Mesenchymal stem cell (in vitro differentiated cells and primary cell): ENCODE measurements at regions not wholly inside any gene's neighbourhood (a gene's known extent, or its start where the extent isn't known, plus 50 kb on each side); places are given as distances from the start of the nearest gene placed in this dataset.

ENCODE experiments used
- DNase-seq: peaks from one replicate; pipeline ENCODE4 v3.0.0-alpha.2; 2013
- H2AFZ ChIP-seq: one replicate; pipeline ENCODE4 v1.6.1; 2013; ENCODE audit warnings: low read depth, mild to moderate bottlenecking, control low read depth, inconsistent platforms, low read length, moderate library complexity
- H2AK5ac ChIP-seq: 2 replicates; pipeline ENCODE4 v1.6.1; 2013; ENCODE audit warnings: low read length, moderate library complexity, mild to moderate bottlenecking, inconsistent platforms; ENCODE audit not compliant: severe bottlenecking
- H2BK120ac ChIP-seq: one replicate; pipeline ENCODE4 v1.6.1; 2013; ENCODE audit warnings: low read depth, mild to moderate bottlenecking, inconsistent platforms, low read length, moderate library complexity
- H2BK12ac ChIP-seq, 2 experiments: one replicate each; pipeline ENCODE4 v1.6.1; 2013; ENCODE audit warnings: inconsistent platforms in 2 of 2, low read length in 2 of 2, mild to moderate bottlenecking in 2 of 2, moderate library complexity in 2 of 2, control low read depth in 1 of 2
- H2BK15ac ChIP-seq: one replicate; pipeline ENCODE4 v1.6.1; 2013; ENCODE audit warnings: mild to moderate bottlenecking, low read depth, inconsistent platforms; ENCODE audit not compliant: poor library complexity, severe bottlenecking
- H2BK5ac ChIP-seq: 2 replicates; pipeline ENCODE4 v1.6.1; 2013; ENCODE audit warnings: low read depth, mild to moderate bottlenecking, low read length, control low read depth, inconsistent platforms; ENCODE audit not compliant: poor library complexity, severe bottlenecking
- H3K14ac ChIP-seq, 2 experiments: one replicate each; pipeline ENCODE4 v1.6.1; 2013; ENCODE audit warnings: inconsistent platforms in 2 of 2, low read length in 2 of 2, control low read depth in 1 of 2, mild to moderate bottlenecking in 1 of 2, moderate library complexity in 1 of 2
- H3K18ac ChIP-seq, 2 experiments: one replicate each; pipeline ENCODE4 v1.6.1; 2013; ENCODE audit warnings: inconsistent platforms in 2 of 2, low read length in 2 of 2, control low read depth in 1 of 2, low read depth in 1 of 2, mild to moderate bottlenecking in 1 of 2
- H3K23ac ChIP-seq, 2 experiments: one replicate each; pipeline ENCODE4 v1.6.1; 2013; ENCODE audit warnings: inconsistent platforms in 2 of 2, low read length in 2 of 2, mild to moderate bottlenecking in 2 of 2, moderate library complexity in 2 of 2, control low read depth in 1 of 2
- H3K27ac ChIP-seq: 2 replicates; pipeline ENCODE4 v1.5.1; 2013; ENCODE audit warnings: mild to moderate bottlenecking, moderate library complexity, low read length, control low read depth, inconsistent platforms; ENCODE audit not compliant: poor library complexity, severe bottlenecking
- H3K27me3 ChIP-seq, 2 experiments: 2 replicates each; pipeline versions ENCODE4 v1.6.1 to v1.7.0; 2013; ENCODE audit warnings: low read length in 2 of 2, mild to moderate bottlenecking in 2 of 2, moderate library complexity in 2 of 2, control low read depth in 1 of 2, inconsistent platforms in 1 of 2; ENCODE audit not compliant: control insufficient read depth in 1 of 2, insufficient read depth in 1 of 2
- H3K36me3 ChIP-seq, 2 experiments: 2 replicates each; pipeline versions ENCODE4 v1.6.1 to v1.7.0; 2013; ENCODE audit warnings: low read length in 2 of 2, control low read depth in 1 of 2, inconsistent platforms in 1 of 2, low read depth in 1 of 2, mild to moderate bottlenecking in 1 of 2; ENCODE audit not compliant: insufficient read depth in 2 of 2, control insufficient read depth in 1 of 2
- H3K4ac ChIP-seq, 2 experiments: one replicate each; pipeline ENCODE4 v1.6.1; 2013; ENCODE audit warnings: inconsistent platforms in 2 of 2, low read length in 2 of 2, mild to moderate bottlenecking in 2 of 2, moderate library complexity in 2 of 2, control low read depth in 1 of 2, low read depth in 1 of 2
- H3K4me1 ChIP-seq: 2 replicates; pipeline ENCODE4 v1.6.1; 2013; ENCODE audit warnings: low read depth, low read length, control low read depth; ENCODE audit not compliant: control insufficient read depth, insufficient read depth
- H3K4me2 ChIP-seq: 2 replicates; pipeline ENCODE4 v1.6.1; 2013; ENCODE audit warnings: low read length, mild to moderate bottlenecking, inconsistent platforms; ENCODE audit not compliant: poor library complexity, severe bottlenecking
- H3K4me3 ChIP-seq, 2 experiments: 2 replicates each; pipeline versions ENCODE4 v1.5.1 to v1.7.0; 2013; ENCODE audit warnings: low read length in 2 of 2, mild to moderate bottlenecking in 2 of 2, control low read depth in 1 of 2, low read depth in 1 of 2; ENCODE audit not compliant: insufficient read depth in 1 of 2
- H3K79me1 ChIP-seq: replicated peaks from 2 replicates; pipeline ENCODE4 v1.6.1; 2013; ENCODE audit warnings: mild to moderate bottlenecking, control low read depth, low read length, inconsistent platforms; ENCODE audit not compliant: poor library complexity, severe bottlenecking
- H3K9ac ChIP-seq: 2 replicates; pipeline ENCODE4 v1.7.0; 2013; ENCODE audit warnings: mild to moderate bottlenecking, low read length, moderate library complexity
- H3K9me3 ChIP-seq: 2 replicates; pipeline ENCODE4 v1.7.0; 2013; ENCODE audit warnings: mild to moderate bottlenecking, low read length; ENCODE audit not compliant: control insufficient read depth
- H4K8ac ChIP-seq: one replicate; pipeline ENCODE4 v1.6.1; 2013; ENCODE audit warnings: inconsistent platforms, mild to moderate bottlenecking, low read length, moderate library complexity
- H4K91ac ChIP-seq: one replicate; pipeline ENCODE4 v1.6.1; 2013; ENCODE audit warnings: mild to moderate bottlenecking, low read length, inconsistent platforms
- WGBS: methylation state at CpG from one replicate; pipeline ENCODE4 v1.1.7; 2013; ENCODE audit warnings: mixed read lengths; 5-methylcytosine and 5-hydroxymethylcytosine counted together

DNA sequence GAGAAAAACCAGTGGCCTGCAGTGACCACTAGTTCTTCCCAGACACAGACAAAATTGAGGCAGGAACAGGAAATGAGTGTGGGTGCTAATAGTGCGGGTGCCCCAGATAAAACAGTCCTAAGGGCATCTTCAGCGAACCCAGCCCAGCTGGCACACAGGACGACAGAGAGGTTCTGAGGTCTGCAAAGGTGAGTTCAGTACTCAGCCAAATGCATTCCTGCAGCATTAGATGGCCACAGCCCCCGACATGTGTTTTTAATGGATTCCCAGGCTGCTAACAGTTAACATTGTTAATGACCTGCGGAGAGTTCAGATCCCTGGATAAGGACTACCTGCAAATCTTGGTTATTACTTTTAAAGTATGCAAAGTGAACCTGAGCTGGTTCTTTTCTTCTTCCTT lies 196.0 kb downstream of the HIBADH start:
- no peak overlapping the region for H2AFZ ChIP-seq
- H2BK12ac ChIP-seq = no peak overlapping the region
- no peak overlapping the region for H4K91ac ChIP-seq
- no peak overlapping the region for H3K4ac ChIP-seq
- H3K9me3 ChIP-seq = no peaks in the 10 kb centered on the region
- no peak for DNase-seq
- H3K18ac ChIP-seq = no peak overlapping the region
- H4K8ac ChIP-seq = no peak overlapping the region
- no peaks in the 10 kb centered on the region for H3K36me3 ChIP-seq
- H3K9ac ChIP-seq = no peak overlapping the region
- WGBS = 65% methylated on average over 5 of the region's 5 CpGs
- no peak overlapping the region for H3K27ac ChIP-seq
- no peak overlapping the region for H2BK15ac ChIP-seq
- H3K4me3 ChIP-seq = no peak overlapping the region
- H2AK5ac ChIP-seq = no peak overlapping the region
- H2BK120ac ChIP-seq = no peak overlapping the region
- no peak overlapping the region for H3K4me2 ChIP-seq
- H3K27me3 ChIP-seq = peaks cover 33 to 43% of the 10 kb centered on the region in 2 experiments
- no peaks in the 10 kb centered on the region for H3K4me1 ChIP-seq
- H3K23ac ChIP-seq = no peak overlapping the region
- no peak overlapping the region for H3K14ac ChIP-seq
- no peak overlapping the region for H2BK5ac ChIP-seq
- H3K79me1 ChIP-seq = no peaks in the 10 kb centered on the region

DNA sequence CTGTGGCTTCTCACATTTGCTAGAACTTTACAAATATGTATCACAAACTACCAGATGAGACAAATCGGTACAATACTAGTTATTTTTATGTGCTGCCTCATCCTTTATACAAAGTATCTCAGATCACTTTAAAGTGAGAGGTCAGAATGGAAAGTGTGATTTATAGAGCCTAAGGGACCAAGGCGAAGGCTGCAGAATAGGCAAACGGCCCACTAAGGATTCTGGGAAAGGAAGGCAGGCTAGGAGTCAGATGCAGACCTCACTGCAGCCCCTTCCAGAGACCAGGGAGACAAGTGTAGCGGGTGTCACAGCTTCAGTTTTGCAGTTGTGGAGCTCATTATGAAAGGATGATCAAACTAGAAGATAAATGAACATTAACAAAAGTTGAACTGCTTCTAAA lies 190.6 kb downstream of the HIBADH start:
- Histone ChIP-seq H3K23ac (no peak overlapping the region), H2BK5ac (no peak overlapping the region), H3K4me1 (no peaks in the 10 kb centered on the region), H3K14ac (no peak overlapping the region), H3K27me3 (peaks cover 0 to 29% of the 10 kb centered on the region in 2 experiments), H3K4ac (no peak overlapping the region), H2BK12ac (no peak overlapping the region), H2AK5ac (no peak overlapping the region), H4K91ac (no peak overlapping the region), H3K27ac (no peak overlapping the region), H2BK120ac (no peak overlapping the region), H2BK15ac (no peak overlapping the region), H2AFZ (no peak overlapping the region), H3K9ac (no peak overlapping the region), H4K8ac (no peak overlapping the region), H3K36me3 (no peaks in the 10 kb centered on the region), H3K4me3 (no peak overlapping the region), H3K9me3 (no peaks in the 10 kb centered on the region), H3K79me1 (no peaks in the 10 kb centered on the region), H3K18ac (no peak overlapping the region), H3K4me2 (no peak overlapping the region)
- 75% methylated on average over 4 of the region's 4 CpGs for WGBS
- no peak for DNase-seq
